Activated T-cell treated with anti-CD3 and anti-CD28 coated beads, Interleukin-2, amount 50 U/mL, for 4 hours (primary cell): ENCODE measurements at regions not wholly inside any gene's neighbourhood (a gene's known extent, or its start where the extent isn't known, plus 50 kb on each side); places are given as distances from the start of the nearest gene placed in this dataset.

Experiments used
- ATAC-seq, 2 donors: fragments of 200-7000 bp; cut with Tn5 transposase; one replicate each; pipeline ENCODE4 v1.10.0; 2021
- DNase-seq: peaks from one replicate; pipeline ENCODE4 v3.0.0-alpha.2; 2020
- H3K27me3 Mint-ChIP-seq: one replicate; pipeline ENCODE4 v1.8.0; 2021; ENCODE audit warnings: low read depth, mixed read lengths
- H3K36me3 Mint-ChIP-seq: one replicate; pipeline ENCODE4 v1.8.0; 2022; ENCODE audit warnings: mixed read lengths; ENCODE audit not compliant: insufficient read depth
- H3K4me1 Mint-ChIP-seq: one replicate; pipeline ENCODE4 v1.8.0; 2021; ENCODE audit warnings: low read depth, mixed read lengths
- H3K4me3 Mint-ChIP-seq: one replicate; pipeline ENCODE4 v1.8.0; 2021; ENCODE audit warnings: mild to moderate bottlenecking, moderate library complexity, mixed read lengths
- H3K9me3 Mint-ChIP-seq: one replicate; pipeline ENCODE4 v1.8.0; 2021; ENCODE audit warnings: mixed read lengths

- DNase-seq: no peak
- Mint-ChIP-seq H3K27me3 (no peaks in the 10 kb centered on the region), H3K9me3 (no peaks in the 10 kb centered on the region), H3K4me1 (no peaks in the 10 kb centered on the region), H3K36me3 (no peaks in the 10 kb centered on the region), H3K4me3 (no peak overlapping the region)
- ATAC-seq: no peak
Observed at GRCh38 chr18:46415532-46416252, 241.3 kb downstream of the LOXHD1 start.

DNA sequence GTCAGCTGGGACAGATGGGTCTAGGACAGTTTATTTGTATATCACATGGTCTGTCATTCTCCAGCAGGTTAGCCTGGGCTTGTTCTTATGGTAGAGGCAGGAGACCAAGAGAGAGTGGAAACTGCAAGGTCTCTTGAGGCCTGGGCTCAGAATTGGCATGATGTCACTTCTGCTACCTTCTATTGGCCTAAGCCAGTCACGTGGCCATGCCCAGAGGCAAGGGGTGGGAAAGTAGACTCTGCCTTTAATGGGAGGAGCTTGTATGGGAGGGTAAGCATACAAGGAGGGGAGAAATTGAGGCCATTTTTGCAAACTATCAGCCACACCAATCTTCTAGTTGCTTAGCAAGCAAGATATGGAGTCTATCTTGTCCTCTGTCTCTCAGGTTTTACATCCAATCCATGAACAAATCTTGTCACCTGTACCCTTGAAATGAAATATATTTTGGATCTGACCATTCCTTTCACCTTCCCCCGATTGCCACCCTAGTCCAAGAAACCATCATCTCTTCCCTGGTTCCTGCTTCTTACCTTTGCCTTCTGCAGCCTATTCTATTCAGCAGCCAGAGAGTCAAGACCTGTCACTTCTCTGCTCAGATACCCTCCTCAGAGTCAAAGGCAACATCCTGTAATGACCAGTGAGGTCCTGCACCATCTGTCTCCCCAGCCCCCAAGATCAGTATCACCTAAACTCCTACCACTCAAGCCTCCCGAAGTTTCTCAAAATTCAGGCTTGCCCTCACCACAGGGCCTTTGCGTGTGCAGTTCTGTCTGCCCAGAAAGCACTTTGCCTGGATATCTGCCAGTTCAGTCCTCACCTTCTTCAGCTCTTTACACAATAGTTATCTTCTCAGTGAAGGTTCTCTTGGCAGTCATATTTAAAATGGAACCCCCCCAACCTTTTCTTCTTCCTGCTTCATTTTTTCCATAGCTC, 240.0 kb downstream of the LOXHD1 start:
- no peaks in the 10 kb centered on the region for H3K36me3 Mint-ChIP-seq
- no peaks in the 10 kb centered on the region for H3K9me3 Mint-ChIP-seq
- DNase-seq (no peak), ATAC-seq (no peak)
- H3K27me3 Mint-ChIP-seq: no peaks in the 10 kb centered on the region
- no peaks in the 10 kb centered on the region for H3K4me1 Mint-ChIP-seq
- no peak overlapping the region for H3K4me3 Mint-ChIP-seq

GRCh38 chr18:46418663-46419260, 238.3 kb downstream of the LOXHD1 start:
- no peak for ATAC-seq
- H3K27me3 Mint-ChIP-seq: no peaks in the 10 kb centered on the region
- no peaks in the 10 kb centered on the region for H3K36me3 Mint-ChIP-seq
- DNase-seq: no peak
- H3K9me3 Mint-ChIP-seq: no peaks in the 10 kb centered on the region
- H3K4me1 Mint-ChIP-seq: no peaks in the 10 kb centered on the region
- H3K4me3 Mint-ChIP-seq: no peak overlapping the region

DNA sequence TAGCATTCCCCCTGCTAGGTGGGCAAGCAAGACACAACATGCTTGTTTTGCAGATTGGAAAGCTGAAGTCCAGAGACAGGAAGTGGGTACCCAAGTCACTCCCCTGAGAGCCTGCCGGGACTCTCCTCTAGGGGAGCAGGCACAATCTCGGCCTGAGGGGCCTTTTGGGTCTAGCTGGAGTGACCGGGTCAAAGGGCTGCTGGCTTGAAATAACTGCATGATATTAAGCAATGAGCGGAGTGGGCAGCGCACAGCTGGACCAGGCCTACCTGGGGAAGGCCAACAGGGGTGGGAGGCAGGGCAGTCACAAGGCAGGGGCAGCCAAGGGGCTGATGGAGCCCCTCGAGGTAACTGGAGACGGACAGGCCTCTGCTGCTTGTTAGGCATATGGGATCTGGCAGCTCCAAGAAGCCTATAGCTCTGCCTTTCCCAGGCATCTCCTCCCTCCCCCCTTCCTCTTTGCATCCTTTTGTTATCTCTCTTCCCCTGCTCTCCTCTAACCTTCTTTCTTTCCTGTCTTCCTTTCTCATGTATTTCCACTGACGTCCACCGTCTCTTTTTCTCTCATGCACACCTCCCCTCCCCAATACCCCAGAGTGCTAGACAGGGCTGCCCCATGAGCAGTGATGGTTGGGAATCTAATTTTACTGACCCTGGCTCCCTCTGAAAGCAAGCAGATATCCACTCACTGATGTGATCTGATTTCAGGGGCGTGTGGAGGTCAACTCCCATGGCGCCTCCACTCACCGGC, 237.5 kb downstream of the LOXHD1 start:
- Mint-ChIP-seq H3K36me3 (no peaks in the 10 kb centered on the region), H3K9me3 (no peaks in the 10 kb centered on the region), H3K4me1 (no peaks in the 10 kb centered on the region), H3K27me3 (no peaks in the 10 kb centered on the region), H3K4me3 (no peak overlapping the region)
- DNase-seq: no peak
- ATAC-seq: no peak

- Mint-ChIP-seq H3K4me3 (no peak overlapping the region), H3K4me1 (no peaks in the 10 kb centered on the region), H3K36me3 (no peaks in the 10 kb centered on the region), H3K9me3 (no peaks in the 10 kb centered on the region), H3K27me3 (peaks cover 2% of the 10 kb centered on the region)
- DNase-seq (no peak), ATAC-seq (no peak)
Observed at GRCh38 chr18:46421973-46422551, 235.0 kb downstream of the LOXHD1 start.

- Mint-ChIP-seq H3K4me1 (no peaks in the 10 kb centered on the region), H3K9me3 (no peaks in the 10 kb centered on the region), H3K27me3 (peaks cover 4% of the 10 kb centered on the region), H3K36me3 (no peaks in the 10 kb centered on the region), H3K4me3 (no peak overlapping the region)
- no peak for DNase-seq
- no peak for ATAC-seq
Observed at GRCh38 chr18:46422552-46423055, 234.4 kb downstream of the LOXHD1 start.

- H3K4me1 Mint-ChIP-seq: no peaks in the 10 kb centered on the region
- ATAC-seq (no peak), DNase-seq (no peak)
- H3K9me3 Mint-ChIP-seq: no peaks in the 10 kb centered on the region
- H3K4me3 Mint-ChIP-seq: no peak overlapping the region
- H3K27me3 Mint-ChIP-seq: peaks cover 7% of the 10 kb centered on the region
- no peaks in the 10 kb centered on the region for H3K36me3 Mint-ChIP-seq
Observed at GRCh38 chr18:46423226-46423805, 233.7 kb downstream of the LOXHD1 start.

- Mint-ChIP-seq H3K4me3 (no peak overlapping the region), H3K27me3 (peaks cover 7% of the 10 kb centered on the region), H3K4me1 (no peaks in the 10 kb centered on the region), H3K9me3 (no peaks in the 10 kb centered on the region), H3K36me3 (no peaks in the 10 kb centered on the region)
- DNase-seq (no peak), ATAC-seq (no peak)
Observed at GRCh38 chr18:46424898-46425297, 232.1 kb downstream of the LOXHD1 start.

DNA sequence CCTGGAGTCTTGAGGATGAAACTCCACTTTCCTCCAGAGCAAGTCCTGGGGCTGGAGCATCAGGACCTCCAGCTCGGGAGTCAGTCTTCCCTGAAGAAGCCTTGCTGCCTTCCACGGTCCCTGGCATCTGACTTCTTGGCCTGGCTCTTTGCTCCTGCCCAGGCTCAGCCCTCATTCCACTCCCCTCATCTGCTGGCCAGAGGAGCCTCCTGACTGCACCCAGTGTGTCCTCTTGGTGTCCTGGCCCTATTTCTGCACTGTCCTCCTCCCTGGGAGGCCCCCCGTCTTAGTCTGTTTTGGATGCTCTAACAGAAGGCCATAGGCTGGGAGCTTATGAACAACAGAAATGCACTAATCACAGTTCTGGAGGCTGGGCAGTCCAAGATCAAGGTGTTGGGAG, 231.5 kb downstream of the LOXHD1 start:
- H3K9me3 Mint-ChIP-seq: no peaks in the 10 kb centered on the region
- no peaks in the 10 kb centered on the region for H3K4me1 Mint-ChIP-seq
- H3K27me3 Mint-ChIP-seq: peaks cover 7% of the 10 kb centered on the region
- H3K4me3 Mint-ChIP-seq: no peak overlapping the region
- H3K36me3 Mint-ChIP-seq: no peaks in the 10 kb centered on the region
- DNase-seq: no peak
- ATAC-seq: no peak

GRCh38 chr18:46426021-46426678, 230.9 kb downstream of the LOXHD1 start:
- Mint-ChIP-seq H3K4me1 (no peaks in the 10 kb centered on the region), H3K27me3 (peaks cover 7% of the 10 kb centered on the region), H3K36me3 (no peaks in the 10 kb centered on the region), H3K9me3 (no peaks in the 10 kb centered on the region), H3K4me3 (no peak overlapping the region)
- ATAC-seq: no peak
- DNase-seq: no peak

DNA sequence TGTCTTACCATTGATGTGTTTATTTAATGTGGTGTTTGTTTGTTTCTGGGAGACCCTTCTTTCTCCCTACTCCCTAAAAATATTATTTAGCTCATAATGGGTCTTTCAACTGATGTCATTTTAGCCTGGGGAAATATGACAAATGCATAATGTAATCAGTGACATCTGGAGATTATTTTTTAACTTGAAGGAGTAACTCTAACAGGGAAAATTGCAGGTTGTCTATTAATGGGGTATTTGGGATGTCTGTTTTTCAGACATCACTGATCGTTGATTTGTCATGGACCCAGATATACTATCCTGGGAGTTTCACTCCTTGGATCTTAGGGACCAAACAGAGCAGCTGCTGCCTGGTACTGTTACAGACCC, 230.4 kb downstream of the LOXHD1 start:
- Mint-ChIP-seq H3K36me3 (no peaks in the 10 kb centered on the region), H3K4me1 (no peaks in the 10 kb centered on the region), H3K27me3 (peaks cover 7% of the 10 kb centered on the region), H3K4me3 (no peak overlapping the region), H3K9me3 (no peaks in the 10 kb centered on the region)
- ATAC-seq: no peak
- DNase-seq: no peak
